ENCODE measurements at regions not wholly inside any gene's neighbourhood (a gene's known extent, or its start where the extent isn't known, plus 50 kb on each side); places are given as distances from the start of the nearest gene placed in this dataset.

DNA sequence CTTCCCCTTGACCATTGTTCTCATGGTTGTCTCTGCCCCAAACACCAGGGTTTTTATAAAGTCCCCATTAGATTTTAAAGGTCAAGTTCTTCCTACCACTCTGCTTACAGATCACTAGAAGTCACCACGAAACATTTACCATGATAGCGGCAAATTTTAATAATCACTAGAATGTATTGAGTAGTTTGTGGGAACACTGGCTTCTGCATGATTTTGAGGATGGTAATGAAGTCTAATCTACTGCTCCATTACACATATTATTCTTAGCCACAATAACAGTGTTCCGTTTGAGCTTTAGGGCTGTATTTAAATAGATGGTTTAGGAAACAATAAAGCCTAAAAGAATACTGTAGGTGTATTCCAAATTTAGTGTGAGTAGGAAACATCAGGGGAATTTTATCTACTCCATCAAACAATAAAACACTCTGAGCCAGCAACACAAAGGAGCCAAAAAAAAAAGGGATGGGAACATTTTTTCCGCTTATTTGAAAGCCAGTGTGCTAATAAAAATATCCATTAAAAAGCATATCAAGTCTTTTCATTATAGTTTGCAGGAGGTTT is 49.7 kb downstream of the KLF12 start:
- DNase-seq, result no peak

DNA sequence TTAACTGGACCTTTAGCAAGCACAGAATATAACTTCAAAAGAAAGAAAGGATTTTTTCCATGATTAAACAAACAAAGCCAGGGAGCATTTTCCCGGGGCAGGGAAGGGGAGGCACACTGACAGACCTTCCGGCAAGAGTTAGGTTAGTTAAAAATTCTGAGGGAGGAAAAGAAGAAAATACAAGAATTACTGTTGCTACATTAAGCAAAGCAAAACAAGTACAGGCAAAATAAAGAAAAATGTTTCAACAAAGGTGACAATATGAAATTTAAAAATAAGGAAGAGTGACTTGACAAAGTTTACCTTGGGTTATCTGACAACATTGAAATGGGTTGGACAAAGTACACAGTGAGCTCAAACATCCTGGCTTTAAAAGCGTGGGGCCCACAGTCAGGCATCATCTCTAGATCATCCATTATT is 51.5 kb downstream of the KLF12 start:
- no peak for DNase-seq

DNA sequence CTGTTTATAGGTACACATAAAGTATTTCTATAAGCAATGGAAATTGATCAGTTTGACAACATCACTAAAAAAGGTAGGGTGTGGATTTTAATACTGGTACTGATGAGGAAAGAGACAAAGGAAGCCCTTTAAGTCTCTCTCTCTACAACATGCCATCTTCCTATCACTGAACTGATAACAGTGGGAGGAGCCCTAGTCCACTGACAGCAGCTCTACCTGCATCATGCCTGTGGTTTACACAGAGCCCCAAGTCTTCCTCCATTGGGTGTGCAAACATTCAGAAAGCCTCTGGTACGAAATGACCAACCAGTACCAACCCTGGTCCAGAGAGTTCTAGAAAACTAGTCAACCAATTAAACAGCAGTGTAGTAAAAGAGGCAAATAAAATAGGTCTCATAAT is 53.4 kb downstream of the KLF12 start:
- DNase-seq, result no peak

DNA sequence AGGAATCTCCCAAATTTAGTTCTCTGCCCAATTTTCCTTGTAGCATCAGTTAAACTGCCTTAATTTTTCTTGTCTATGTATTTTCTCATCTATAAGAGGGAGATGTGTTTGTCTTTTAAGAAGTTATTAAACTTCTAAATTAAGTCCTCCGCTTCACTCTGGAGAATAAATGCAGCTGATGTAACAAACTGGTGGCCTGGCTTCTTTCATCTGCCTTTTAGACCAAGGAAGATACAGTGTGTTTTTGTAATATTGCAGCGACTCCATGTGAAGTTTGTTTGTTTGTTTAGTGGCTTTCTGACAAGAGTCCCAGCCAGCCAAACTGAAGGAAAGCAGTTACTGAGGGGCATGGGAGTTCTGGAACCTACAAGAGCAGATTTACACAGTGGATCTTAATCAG is 56.4 kb downstream of the KLF12 start:
- no peak for DNase-seq

DNA sequence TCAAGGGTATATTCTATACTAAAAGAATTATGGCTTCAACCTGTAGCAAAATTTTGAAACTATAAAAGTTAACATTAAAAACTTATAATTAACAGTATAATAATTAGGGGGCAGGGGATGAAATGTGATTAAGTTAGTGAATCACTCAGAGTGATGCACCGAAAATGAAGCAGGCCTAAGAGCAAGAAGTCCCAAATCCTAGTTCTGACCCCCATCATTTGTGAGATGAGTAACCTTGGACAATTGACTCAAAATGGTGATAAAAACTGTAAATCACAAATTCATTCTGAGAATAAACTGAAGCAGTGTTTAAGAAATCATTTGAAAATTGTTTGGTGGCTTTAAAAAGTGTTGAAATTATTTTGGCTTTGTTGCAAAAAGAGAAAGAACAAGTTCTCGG is 56.8 kb downstream of the KLF12 start:
- no peak for DNase-seq

DNA sequence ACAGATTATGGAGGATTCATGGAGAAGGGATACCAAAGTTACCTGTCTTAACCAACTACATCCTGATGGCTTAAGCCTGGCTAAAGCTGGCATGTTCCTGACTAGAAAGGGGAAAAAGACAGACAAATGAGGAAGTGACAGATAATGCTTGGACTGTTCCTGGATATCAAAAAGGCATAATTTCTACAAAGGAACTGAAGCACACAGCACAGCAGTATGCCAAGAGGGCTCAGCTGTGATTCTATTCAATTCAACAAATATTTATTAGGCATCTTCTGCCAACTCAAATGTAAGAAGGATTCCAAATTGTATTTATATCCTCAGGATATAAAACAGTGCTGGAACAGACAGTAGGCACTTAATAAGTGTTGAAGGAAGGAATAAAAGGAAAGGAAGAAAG is 59.5 kb downstream of the KLF12 start:
- no peak for DNase-seq

DNA sequence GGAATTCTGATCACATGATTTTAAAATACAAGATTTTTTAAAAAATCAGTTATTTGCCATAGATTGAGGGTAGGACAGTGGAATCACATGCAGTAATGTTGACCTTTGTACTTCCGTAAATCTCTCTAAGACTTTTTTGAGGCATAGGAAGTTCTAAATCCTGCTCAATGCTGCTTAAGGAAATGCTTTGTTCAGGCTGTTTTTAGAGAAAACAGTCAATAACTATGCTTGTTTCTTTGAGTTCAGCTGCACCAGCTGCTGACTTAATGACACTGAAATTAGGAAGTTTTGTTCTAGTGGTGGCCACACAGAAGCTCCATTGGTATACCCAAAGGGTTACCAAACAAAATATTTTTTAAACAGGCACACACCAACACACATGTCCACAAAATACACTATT is 60.9 kb downstream of the KLF12 start:
- no peak for DNase-seq

DNA sequence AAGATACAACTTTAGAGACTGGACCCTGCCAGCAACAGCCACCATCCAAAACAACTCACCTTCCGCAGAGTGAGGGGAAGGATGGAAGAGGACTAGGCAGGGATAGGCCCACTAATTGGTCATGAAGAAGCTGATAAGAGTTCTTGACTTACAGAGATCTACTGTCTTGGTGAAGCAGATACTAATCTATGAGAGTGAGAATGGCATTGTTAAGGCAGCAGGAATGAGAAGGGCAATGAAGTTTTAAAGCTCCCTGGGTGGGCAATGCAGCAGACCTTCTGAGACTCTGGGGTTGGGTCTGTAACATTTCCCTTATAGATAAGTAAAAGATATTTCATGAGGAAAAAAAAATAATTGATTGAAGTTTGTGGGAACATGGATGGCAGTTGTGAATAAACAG is 63.7 kb downstream of the KLF12 start:
- no peak for DNase-seq

DNA sequence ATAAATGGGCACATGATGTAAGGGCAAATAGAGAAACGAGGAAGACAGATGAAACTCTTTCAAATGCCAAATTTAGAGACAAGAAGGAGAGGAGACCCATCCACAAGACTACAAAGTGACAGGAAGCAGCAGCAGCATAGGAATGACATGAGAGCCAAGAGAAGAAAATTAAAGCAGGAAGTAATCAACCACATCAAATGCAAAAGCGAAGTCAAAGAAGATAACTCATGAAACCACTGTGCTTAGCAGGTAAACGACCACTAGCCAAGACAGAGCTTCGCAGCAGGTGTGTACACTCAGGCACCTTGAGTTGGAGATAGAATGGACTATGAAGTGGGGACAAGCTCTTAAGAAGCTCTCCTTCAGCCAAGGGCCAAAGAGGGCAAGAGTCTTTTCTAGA is 64.1 kb downstream of the KLF12 start:
- no peak for DNase-seq

DNA sequence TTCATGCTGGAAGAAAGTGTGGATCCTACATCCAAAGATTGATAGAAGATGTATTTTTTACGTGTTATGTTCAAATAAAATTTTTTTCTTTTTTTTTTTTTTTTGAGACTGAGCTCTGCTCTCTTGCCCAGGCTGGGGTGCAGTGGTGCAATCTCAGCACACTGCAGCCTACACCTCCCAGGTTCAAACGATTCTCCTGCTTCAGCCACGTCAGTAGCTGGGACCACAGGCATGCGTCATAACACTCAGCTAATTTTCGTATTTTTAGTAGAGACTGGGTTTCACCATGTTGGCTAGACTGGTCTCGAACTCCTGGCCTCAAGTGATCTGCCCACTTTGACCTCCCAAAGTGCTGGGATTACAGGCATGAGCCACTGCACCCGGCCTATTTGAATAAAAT is 65.7 kb downstream of the KLF12 start:
- no peak for DNase-seq

DNA sequence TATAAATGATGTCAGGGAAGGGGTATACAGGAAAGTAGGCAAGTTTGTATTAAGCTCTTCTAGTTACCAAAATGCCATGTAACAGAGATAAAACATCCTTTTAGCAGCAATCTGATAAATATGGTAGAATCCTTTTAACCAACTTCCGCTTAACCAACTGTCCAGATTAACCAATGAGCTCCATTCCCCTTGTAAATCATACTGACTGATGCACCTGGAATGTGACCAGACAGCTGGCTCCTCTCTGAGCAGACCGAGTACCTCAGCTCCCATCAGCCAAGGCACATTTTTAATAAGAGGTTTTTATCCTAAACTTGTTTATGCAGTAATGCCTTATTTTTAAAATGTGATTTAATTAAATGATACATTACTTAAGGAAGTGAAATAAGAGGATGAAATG is 66.4 kb downstream of the KLF12 start:
- DNase-seq, result no peak

DNA sequence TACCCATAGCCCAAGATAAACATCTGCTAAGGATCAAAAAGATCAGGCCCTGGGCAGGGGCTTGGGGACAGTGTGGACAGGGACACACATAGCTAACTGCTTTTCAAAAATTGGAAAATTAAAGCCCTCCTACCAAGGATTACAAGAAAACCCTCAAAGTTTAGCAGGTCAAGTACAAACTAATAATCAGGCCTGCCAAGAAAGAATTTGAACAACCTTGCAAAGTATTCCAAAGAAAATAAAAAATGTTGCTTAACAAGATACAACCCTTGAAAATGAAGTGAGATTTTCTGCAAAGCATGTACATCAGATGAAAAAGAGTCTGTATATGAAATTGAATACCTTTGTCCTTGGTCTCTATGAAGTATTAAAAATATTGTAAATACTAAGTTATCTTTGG is 67.3 kb downstream of the KLF12 start:
- no peak for DNase-seq

DNA sequence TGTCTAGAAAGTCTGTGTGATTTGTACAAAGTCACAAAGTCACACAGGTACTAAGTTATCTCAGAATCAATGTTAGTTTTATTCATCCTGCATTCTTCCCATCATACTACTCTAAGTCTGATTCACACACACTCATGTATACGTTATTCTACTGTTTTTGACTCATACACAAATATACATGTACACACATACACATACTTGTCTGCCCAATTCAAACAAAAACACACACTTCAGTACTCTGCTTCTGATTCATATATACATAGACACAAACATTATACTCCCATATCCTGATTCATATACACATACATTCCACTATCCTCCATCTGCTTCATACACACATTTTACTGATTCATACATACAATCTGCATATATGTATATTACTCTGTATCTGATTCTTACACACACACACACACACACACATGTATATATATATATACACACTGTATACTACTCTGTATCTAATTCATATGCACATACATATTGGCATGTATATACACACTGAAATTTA is 69.3 kb downstream of the KLF12 start:
- no peak for DNase-seq

DNA sequence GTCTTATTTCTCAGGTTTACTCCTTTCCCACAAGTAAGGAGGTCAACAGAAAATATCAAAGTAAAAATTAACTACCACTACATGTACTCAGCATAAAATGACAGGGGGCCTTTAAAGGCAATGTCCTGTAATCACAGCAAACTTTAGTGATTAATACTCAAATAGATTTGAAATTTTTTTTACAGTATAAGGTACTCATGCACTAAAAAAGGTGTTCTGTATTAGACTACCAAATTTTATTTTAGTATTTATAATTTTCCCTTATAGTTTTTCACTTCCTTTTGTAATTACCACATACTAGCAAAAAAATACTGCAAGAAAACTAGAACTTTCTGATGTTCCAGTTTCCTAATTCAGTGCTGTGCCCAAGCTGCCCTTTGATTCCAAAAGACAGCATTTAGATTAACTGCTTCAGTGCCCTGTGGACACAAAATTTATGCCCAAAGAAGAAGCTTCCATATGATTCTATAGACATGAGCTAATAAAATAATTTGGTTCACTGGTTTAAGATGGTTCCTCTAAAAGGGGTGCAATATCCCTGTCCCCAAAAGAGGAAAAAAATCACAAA is 70.6 kb downstream of the KLF12 start:
- DNase-seq, result no peak

DNA sequence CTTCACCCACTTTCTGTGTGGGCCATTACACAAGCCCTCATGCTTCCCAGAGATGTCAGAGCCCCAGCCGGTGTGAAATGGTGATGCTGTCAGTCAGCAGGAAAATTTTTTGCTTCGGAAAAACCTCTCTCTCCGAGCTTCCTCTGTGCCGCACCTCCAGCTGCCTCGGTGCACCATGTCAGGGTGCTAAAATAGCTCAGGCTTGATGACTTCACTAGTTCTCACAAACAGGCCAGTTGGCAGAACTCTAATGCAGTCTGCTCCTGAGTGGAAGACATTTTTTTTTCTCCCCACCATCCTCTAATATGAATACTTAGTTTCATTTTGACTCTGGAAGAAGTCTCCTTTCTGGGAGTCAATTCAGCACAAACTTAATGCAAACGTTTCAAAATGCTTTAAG is 71.3 kb downstream of the KLF12 start:
- DNase-seq, result no peak

DNA sequence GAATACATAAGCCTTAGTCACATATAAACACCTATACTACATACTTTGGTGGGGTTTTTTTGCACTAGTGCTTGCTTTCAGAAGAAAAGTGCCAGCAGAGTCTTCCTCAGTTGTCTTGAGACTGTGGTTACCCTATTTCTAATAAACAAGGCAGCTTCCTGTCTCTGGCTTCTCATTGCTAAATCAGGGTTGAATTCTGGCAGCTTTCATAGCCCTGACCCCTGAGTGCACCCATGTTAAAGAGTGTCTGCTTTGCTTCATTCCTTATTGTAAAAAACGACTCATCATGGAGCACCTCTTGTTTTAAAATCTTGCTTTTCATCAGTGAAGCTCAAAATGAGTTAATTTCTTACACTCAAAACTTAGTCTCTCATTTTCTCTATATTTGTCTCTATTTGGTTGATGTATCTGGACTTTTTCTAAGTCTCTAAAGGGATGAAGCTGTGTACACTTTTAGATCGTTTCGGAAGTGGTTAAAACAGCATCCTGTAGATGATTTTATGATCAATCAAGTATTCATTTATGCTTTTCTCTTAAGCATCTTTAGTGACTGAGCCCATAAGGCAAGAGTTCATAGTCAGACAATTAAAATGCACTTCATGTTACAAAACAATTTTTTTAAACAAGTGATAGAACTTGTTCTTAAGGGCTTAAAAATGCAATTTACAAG is 72.1 kb downstream of the KLF12 start:
- no peak for DNase-seq

DNA sequence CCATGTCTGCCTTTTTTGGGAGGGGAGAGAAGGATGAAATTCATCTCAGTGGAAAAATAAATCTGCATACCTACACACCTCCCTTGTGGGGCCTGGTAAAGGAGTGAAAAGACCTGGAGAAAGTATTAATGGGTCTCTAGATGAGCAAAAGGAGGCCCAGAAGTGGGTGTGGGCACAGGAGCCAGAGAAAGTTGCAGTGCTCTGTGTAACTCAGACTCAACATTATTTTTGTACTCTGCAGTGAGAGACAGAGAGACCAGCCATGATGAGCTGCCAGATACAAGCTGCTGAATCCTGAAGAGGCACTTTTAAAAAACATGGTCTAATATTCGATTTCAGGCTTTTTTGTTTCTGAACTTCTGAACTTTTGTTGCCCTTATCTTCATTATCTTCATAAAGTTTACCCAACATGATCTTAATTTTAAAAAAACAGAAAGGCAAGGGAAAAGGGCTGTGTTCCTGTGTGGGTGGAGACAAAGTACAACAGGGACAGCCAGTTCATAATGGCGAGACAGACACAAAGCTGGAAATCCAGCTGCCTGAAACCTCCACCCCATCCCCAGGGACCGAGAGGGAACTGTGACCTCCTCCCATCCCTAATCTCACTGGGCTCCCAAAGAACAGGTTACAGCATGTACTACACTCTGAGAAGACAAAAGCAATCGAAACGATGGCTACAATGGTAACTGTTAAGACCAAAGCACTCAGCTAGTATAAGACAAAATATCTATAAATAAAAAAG is 77.2 kb downstream of the KLF12 start:
- no peak for DNase-seq

DNA sequence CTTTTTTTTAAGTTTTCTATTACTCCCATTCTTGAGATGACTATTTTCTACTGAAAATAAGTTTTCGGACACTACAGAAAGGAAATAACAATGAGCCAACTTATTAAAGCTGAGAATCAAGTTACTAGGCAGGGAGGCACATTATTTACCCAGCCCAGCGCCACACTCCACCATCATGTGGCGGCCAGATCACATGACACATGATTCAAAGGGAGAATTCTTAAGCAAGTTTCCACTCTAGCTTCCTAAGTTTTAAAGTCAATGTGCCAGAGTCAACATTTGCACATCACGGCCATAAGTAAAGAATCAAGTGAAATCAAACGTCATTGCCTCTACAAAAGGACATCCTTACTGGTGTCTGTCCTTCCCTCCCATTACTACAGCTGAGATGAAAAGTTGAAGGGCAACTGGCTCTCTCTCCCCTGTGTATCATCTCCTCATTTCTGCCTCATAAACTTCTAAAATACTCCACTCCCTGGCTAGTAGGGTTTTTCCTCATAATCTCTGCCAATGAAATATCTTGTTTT is 81.7 kb downstream of the KLF12 start:
- DNase-seq, result no peak

DNA sequence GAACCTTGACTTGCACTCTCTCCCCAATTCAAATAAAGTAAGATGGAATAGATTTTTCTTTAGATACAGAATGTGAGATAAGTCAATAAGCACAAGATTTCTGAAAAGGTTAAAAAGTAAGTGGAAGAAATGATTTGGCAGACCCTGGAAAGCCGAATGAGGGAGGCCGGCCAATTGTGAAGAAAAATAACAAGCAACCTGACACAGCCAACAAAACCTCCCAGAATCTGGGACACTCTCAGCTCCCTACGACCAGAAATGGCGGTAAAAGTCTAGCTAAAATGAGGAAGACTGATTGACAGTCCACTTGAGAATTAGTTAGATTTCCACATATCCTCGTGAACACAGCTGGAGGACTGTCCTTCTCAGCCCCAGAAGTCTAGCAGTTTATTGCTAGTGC is 85.4 kb downstream of the KLF12 start:
- no peak for DNase-seq

DNA sequence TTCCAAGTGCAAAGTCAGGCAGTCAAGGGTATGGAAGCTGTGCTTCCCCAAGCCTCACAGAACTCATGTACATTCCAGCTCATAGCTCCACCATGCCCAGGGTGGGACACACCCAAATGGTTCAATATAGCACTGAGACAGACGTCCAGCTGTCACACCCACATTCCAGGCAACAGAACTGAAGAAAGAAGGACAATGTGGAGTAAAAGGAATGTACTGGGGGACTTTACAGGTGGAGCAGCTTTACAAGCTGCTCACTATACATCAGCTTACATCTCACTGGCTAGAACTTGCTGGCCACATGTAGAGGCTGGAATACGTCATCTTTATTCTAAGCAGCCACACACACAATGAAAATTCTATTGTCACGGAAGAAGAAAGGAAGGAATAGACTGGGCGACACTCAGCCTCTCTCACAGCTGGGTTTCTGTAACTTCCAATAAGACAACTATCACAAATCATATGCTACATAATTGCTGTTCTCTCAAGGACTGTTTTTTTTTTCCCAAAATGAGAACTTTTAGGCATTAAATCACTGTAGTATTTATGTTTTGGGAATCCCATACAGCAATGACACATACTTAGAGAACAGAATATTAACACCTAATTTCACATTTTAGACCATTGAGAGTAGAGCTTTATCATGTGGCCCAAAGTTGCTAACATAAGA is 86.1 kb downstream of the KLF12 start:
- no peak for DNase-seq

DNA sequence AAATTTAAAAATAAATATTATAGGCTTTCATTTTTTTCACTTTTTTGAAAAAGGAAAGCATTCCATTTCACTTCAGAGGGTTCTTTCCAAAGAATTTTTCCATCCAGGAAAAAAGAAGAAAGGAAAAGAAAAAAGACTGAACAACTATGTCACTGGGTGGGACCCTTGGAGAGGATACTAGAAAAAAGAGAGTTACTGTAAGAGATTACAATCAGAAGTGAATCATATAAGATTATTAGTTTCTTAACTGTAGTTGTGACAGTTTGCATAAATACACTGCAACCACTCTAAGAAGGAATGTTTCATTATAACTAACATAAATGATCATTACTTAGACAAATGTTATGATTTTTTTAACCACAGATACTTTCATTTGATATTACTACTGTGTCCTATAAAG is 87.8 kb downstream of the KLF12 start:
- DNase-seq, result no peak

DNA sequence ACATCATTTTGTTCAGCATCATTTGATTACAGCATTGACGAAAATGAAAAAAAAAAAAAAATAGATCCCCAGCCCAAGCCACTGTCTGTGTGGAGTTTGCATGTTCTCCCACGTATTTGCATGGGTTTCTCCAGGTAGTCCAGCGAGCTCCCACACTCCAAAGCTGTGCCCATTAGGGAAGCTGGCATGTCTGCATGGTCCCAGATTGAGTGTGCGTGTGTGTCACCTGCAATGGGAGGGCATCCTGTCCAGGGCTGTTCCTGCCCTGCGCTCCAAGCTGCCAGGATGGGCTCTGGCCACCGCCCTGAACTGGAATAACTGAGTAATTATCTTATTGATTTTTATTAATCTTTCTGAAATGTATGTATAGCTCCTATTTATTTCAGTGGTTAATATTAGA is 88.6 kb downstream of the KLF12 start:
- DNase-seq, result no peak

DNA sequence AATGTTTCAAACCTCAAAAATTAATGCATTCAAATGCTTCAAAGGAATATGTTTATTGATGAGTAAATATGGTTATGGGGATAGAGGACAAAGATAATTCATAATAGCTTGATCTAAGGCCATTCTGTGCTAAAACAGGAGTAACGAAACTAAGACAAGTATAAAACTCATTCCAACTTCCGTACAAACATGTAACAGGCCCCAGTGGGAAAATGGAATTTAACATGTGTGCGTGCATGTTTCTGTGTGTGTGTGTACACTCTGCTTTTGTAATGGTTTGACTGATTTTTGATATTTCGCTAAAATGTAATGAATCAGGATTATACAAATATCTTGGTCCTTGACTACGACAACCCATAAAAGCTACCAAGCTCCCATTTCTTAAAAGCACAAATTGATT is 91.0 kb downstream of the KLF12 start:
- DNase-seq, result no peak
